ENCODE measurements at regions not wholly inside any gene's neighbourhood (a gene's known extent, or its start where the extent isn't known, plus 50 kb on each side); places are given as distances from the start of the nearest gene placed in this dataset.
A peak's percentile ranks its signal among the peaks of the same experiment; 100 is the strongest.

DNA sequence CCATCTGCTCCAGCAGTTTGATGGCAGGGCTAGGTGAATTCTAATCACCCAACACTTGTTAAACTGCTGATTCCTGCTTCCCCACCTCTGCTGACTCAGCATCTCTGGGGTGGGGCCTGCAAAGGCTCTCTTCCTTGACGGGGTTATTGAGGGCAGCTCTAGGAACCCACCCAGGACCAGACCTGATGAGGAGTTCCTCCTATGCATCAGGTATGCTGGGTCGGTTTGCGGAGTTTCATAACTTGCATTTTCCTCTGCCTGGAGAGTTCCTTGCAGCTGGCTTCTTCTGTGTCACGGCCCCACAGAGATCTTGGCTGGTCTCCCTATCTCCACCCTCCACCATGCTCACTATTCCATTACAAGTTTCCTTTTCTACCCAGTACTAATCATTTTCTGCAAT, 93.4 kb upstream of the CCL2 start:
- no peak for DNase-seq

GRCh38 chr17:34163123-34163522, 92.0 kb upstream of the CCL2 start:
- no peak for DNase-seq

DNA sequence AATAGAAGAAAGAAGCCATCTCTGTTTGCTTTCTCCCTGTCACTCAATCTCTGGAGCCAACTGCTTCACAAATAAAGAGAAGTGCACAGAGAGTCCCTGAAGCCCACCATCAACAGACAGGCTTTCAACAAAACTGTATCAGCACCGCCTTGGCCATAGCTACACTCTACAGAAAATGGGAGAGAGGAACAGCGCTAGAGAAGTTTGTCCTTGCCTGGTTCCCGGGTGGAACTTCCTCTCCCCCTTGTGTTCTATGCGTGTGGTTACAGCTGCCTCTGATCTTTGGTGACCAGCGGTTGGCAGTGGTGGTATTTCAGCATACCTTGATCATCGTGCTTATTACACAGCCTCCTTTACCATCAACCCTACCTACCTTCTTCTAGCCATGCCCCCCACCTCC, 91.4 kb upstream of the CCL2 start:
- DNase-seq: peak in 1 of 2 experiments; percentile 2

DNA sequence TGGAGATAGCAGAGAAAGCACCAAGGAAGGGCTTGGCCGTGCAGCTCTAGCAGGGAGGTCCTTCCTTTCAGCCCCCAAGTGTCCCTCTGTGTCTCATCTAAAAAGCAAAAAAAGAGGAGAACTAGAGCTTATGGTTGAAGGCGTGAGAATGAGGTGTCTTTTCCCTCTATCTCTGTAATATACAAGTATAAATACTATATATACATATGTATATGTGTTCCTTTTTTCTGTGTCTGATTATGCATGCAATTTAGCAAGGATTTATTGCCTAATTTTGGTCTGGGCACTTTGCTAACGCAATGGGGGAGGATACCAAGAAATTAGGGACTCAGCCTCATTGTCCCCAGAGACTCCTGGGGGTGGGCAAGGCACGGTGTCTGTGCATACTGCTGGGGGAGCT, 90.2 kb upstream of the CCL2 start:
- DNase-seq: no peak

DNA sequence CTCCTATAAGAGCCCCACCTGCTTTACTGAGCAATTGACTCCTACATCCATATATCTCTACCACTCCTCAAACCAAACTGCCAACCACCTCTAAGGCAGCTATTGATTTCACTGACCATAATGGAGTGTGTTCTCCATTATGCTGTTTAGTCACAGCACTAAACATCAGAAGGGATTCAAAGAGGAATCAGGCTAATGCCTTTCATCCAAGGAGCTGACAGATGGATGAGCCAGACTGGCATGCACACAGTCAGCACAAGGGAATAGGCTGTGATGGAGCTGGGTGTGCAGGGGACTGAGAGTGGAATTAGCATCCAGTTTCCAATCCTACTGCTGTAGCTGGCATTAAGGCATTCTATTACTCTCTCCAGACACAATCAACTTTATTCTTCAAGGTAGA, 88.7 kb upstream of the CCL2 start:
- DNase-seq: no peak

DNA sequence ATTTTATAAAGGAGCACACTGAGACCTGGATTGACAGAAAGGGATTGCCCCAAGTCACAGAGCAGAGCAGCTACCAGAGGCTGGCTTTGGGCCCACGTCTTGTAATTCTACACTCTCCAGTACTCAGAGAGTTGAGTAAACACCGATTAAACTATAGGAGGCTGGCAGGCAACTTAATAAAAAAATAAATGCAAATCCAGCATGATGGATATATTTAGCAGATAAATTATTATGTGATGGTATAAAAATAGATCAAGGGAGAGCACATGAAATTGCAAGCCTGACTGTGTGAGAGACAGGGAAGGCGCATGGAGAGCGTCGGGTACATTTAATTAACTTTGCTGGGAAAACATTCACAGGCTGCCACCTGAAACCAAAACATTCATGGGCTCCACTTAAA, 87.7 kb upstream of the CCL2 start:
- no peak for DNase-seq

- no peak for DNase-seq
Observed at GRCh38 chr17:34168989-34169388, 86.1 kb upstream of the CCL2 start.

- DNase-seq: no peak
Observed at GRCh38 chr17:34169496-34169895, 85.6 kb upstream of the CCL2 start.

- peak; percentile 34 to 46 for DNase-seq
Observed at GRCh38 chr17:34171245-34171818, 83.8 kb upstream of the CCL2 start.

DNA sequence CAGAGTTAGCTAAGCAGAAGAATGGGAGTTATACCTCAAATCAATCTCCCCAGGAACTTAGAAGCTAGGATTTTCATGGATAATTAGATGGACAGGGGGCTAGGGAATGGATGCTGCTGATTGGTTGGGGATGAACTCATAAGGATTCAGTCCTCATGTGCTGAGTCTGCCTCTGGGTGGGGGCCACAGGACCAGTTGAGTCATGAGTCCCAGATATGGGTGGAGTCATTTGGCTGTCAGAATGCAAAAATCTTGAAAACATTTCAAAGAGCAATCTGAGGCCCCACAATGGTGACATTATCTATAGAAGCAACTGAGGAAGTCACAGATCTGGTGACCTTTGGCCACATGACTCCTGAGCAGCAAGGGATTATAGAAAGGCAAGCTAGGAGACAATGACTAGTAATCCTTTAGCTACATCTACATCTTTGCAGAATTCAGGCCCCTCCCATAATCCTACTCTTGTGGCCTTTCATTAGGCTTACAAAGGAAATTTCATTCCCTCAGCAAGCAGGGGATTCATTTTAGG, 82.6 kb upstream of the CCL2 start:
- DNase-seq: no peak

GRCh38 chr17:34173241-34173640, 81.8 kb upstream of the CCL2 start:
- no peak for DNase-seq

DNA sequence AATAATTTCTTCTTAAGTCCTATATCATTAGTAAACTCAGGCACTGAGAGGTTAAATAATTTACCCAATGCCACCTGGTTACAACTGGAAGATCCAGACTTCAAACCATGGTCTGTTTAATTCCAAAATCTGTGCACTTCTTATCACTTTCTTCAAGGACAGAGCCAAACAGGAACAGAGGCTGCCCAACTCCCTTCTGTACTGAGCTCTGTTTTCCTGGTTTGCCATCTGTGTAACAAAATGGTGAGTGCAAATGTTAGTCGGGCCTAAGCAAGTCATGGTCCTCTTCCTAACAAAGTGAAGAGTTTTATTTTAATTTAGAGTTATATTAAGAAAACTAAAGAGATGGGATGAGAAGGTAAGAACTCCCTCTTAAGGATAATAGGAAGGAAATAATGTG, 80.6 kb upstream of the CCL2 start:
- no peak for DNase-seq

- DNase-seq: no peak
Observed at GRCh38 chr17:34176440-34176839, 78.6 kb upstream of the CCL2 start.

DNA sequence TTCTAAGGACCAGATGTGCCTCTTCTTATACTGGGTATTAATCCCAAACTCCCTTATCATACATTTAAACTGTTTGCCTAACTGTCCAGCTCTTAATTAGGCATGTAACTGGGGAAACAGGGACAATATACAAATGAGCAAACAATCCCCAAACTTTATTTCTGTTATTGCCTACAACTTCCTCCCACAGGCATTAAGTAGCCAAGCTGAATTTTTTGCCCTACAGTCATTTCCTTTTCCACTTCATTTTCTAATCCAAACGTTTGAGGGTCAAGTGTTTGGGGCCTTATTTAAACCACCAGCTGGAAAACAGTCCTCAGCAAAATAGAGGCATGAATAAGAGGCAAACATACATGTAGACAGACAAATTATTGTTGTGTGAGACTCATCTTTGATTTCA, 77.4 kb upstream of the CCL2 start:
- DNase-seq: no peak

DNA sequence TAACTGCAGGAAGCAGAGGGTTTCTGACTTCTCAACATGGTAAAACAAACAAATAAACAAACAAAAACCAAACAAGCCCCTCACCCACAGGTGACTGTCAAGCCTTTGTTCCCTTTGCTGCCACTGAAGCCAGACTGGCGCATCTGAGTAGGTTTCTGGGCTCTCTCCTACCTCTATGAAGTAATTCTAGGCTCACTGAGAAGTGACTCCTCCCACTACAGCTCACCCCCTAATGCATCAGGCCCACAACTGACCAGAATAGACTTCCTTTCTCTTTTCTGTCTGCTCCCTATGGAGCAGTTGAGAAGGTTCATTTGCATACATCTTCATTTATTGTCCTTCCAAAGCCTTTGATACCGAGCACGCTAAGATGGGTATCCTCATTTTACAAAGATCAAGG, 77.0 kb upstream of the CCL2 start:
- no peak for DNase-seq

- no peak for DNase-seq
Observed at GRCh38 chr17:34182036-34182803, 72.9 kb upstream of the CCL2 start.

GRCh38 chr17:34195987-34196386, 59.1 kb upstream of the CCL2 start:
- DNase-seq: no peak

GRCh38 chr17:34198519-34198918, 56.6 kb upstream of the CCL2 start:
- DNase-seq: no peak

GRCh38 chr17:34199454-34199853, 55.6 kb upstream of the CCL2 start:
- DNase-seq: no peak

GRCh38 chr17:34199932-34200534, 55.1 kb upstream of the CCL2 start:
- peak; percentile 80 to 87 for DNase-seq

- no peak for DNase-seq
Observed at GRCh38 chr17:34201225-34201624, 53.9 kb upstream of the CCL2 start.

GRCh38 chr17:34201767-34202166, 53.3 kb upstream of the CCL2 start:
- no peak for DNase-seq

DNA sequence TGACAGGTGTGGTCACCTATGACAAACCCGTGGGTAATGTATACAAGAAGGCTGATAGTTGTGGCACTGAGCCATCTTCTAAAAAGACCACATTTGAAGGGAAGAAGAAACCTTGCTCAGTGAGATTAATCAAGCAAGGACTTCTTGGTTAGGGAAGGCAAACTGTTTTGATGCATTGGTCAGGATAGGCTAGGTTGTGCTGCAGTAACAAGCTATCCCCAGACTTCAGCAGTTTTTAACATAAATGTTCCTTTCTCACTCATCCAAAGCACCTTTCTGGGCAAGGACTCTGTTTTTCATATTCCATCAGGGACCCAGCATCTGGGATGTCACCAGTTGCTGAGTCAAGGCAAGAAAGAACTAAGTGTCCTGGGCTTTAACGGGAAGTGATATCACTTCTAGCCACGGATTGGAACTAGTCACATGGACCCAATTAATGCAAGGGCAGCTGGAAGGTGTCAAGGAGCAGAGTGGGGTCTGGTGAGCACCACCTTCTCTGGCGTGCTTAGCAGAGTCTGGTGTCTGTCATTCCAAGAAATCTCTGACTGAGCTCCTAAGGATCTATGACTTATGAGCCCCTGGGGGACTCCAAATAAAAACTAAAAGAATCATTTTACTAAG, 52.0 kb upstream of the CCL2 start:
- no peak for DNase-seq

DNA sequence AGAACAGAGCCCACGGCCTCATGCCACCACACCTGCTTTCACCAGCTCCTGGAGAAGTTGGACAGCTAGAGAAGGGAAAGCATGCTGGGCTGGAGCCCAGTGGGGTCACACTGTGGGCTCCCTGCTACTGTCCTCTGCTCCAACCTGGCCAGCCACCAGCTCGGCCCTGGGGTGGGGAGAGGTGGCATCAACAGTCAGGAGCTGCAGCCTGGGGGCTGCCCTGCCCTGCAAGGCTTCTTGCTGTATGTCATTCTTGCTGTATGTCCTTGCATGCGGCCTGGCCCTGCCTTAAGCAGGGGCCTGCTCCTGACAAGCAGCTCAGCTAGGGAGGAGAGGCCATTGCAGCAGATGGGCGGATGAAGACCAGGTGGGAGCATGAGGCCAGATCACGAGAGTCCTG, 50.7 kb upstream of the CCL2 start:
- no peak for DNase-seq

All from Kasumi-1 (cell line).